Astrocyte (in vitro differentiated cells and primary cell): ENCODE measurements at regions not wholly inside any gene's neighbourhood (a gene's known extent, or its start where the extent isn't known, plus 50 kb on each side); places are given as distances from the start of the nearest gene placed in this dataset.
"Not testable (repeated sequence)": the region's sequence is repeated elsewhere in the genome, so short reads cannot be mapped to it uniquely, and the experiment has no call there.

Experiments used
- DNase-seq: peaks from one replicate; pipeline ENCODE4 v3.0.0-alpha.2; 2010; ENCODE audit warnings: low read depth
- FAIRE-seq: peaks from 2 replicates; lab custom pipeline; 2011; peaks lifted over from hg19 to GRCh38; lab: Jason Lieb, UNC
- H2AFZ ChIP-seq: 2 replicates; pipeline ENCODE4 v1.6.0; 2012; ENCODE audit warnings: low read depth, low read length, inconsistent platforms
- H3K27ac ChIP-seq: 2 replicates; pipeline ENCODE4 v1.5.1; 2011; ENCODE audit warnings: low read depth, low read length, inconsistent platforms
- H3K27me3 ChIP-seq: 2 replicates; pipeline ENCODE4 v1.6.0; 2011; ENCODE audit warnings: low read length, inconsistent platforms; ENCODE audit not compliant: insufficient read depth
- H3K36me3 ChIP-seq: 2 replicates; pipeline ENCODE4 v1.5.1; 2011; ENCODE audit warnings: low read length, inconsistent platforms; ENCODE audit not compliant: insufficient read depth
- H3K4me1 ChIP-seq: 2 replicates; pipeline ENCODE4 v1.5.1; 2011; ENCODE audit warnings: low read length, inconsistent platforms; ENCODE audit not compliant: insufficient read depth
- H3K4me2 ChIP-seq: 2 replicates; pipeline ENCODE4 v1.6.0; 2012; ENCODE audit warnings: low read length, inconsistent platforms
- H3K4me3 ChIP-seq: 2 replicates; pipeline ENCODE4 v1.5.1; 2011; ENCODE audit warnings: low read depth, mild to moderate bottlenecking, low read length, inconsistent platforms; ENCODE audit not compliant: insufficient read depth
- H3K79me2 ChIP-seq: 2 replicates; pipeline ENCODE4 v1.6.0; 2012; ENCODE audit warnings: mild to moderate bottlenecking, low read length, inconsistent platforms; ENCODE audit not compliant: insufficient read depth
- H3K9ac ChIP-seq: 2 replicates; pipeline ENCODE4 v1.6.0; 2012; ENCODE audit warnings: mild to moderate bottlenecking, low read length, inconsistent platforms
- H3K9me3 ChIP-seq: 2 replicates; pipeline ENCODE4 v1.5.1; 2012; ENCODE audit warnings: low read depth, mild to moderate bottlenecking, low read length, inconsistent platforms; ENCODE audit not compliant: insufficient read depth
- H4K20me1 ChIP-seq: 2 replicates; pipeline ENCODE4 v1.6.0; 2012; ENCODE audit warnings: low read length, inconsistent platforms; ENCODE audit not compliant: insufficient read depth
- H3K27ac Mint-ChIP-seq: one replicate; pipeline ENCODE4 v1.8.0; 2021; ENCODE audit warnings: mild to moderate bottlenecking, mixed read lengths; ENCODE audit not compliant: unreplicated experiment
- H3K27me3 Mint-ChIP-seq: one replicate; pipeline ENCODE4 v1.8.0; 2021; ENCODE audit warnings: low read depth, mixed read lengths; ENCODE audit not compliant: unreplicated experiment
- H3K36me3 Mint-ChIP-seq: one replicate; pipeline ENCODE4 v1.8.0; 2021; ENCODE audit warnings: low read depth, mixed read lengths; ENCODE audit not compliant: unreplicated experiment
- H3K4me1 Mint-ChIP-seq: one replicate; pipeline ENCODE4 v1.8.0; 2021; ENCODE audit warnings: low read depth, mixed read lengths; ENCODE audit not compliant: unreplicated experiment
- H3K4me3 Mint-ChIP-seq: one replicate; pipeline ENCODE4 v1.8.0; 2021; ENCODE audit warnings: mild to moderate bottlenecking, moderate library complexity, mixed read lengths; ENCODE audit not compliant: unreplicated experiment
- H3K9me3 Mint-ChIP-seq: one replicate; pipeline ENCODE4 v1.8.0; 2021; ENCODE audit warnings: mild to moderate bottlenecking, mixed read lengths; ENCODE audit not compliant: unreplicated experiment
- CTCF ChIP-seq: IDR thresholded peaks from 2 replicates; pipeline ENCODE4 v1.5.1; 2011; ENCODE audit warnings: low read depth, mild to moderate bottlenecking, inconsistent platforms, low read length, moderate library complexity; ENCODE audit not compliant: insufficient read depth
- EZH2 ChIP-seq: IDR thresholded peaks from 2 replicates; pipeline ENCODE4 v1.6.1; 2012; ENCODE audit warnings: mild to moderate bottlenecking, low read length, inconsistent platforms; ENCODE audit not compliant: insufficient read depth

- H3K4me1 Mint-ChIP-seq, DNase-seq, H3K4me1 ChIP-seq, H3K27ac ChIP-seq, H3K36me3 ChIP-seq, H3K36me3 Mint-ChIP-seq, H3K4me3 Mint-ChIP-seq, H3K27me3 ChIP-seq, H3K27ac Mint-ChIP-seq, H2AFZ ChIP-seq, H3K4me3 ChIP-seq, FAIRE-seq, H4K20me1 ChIP-seq, H3K9ac ChIP-seq, H3K4me2 ChIP-seq, H3K79me2 ChIP-seq: not testable (repeated sequence)
- peaks cover 41% of the 10 kb centered on the region for H3K9me3 ChIP-seq
- Mint-ChIP-seq H3K27me3 (peaks cover 20% of the 10 kb centered on the region), H3K9me3 (peaks cover 38% of the 10 kb centered on the region)
Measured at GRCh38 chr9:40930426-40930825, 198.1 kb downstream of the FOXD4L6 start.

GRCh38 chr9:40929488-40929845 is 199.0 kb downstream of the FOXD4L6 start:
- not testable (repeated sequence) for H3K4me1 ChIP-seq, H3K36me3 ChIP-seq, H3K36me3 Mint-ChIP-seq, H2AFZ ChIP-seq, H3K27me3 ChIP-seq, H3K27ac Mint-ChIP-seq, H3K4me2 ChIP-seq, H3K4me1 Mint-ChIP-seq, H3K27ac ChIP-seq, H4K20me1 ChIP-seq, DNase-seq, H3K4me3 ChIP-seq, H3K9ac ChIP-seq, H3K4me3 Mint-ChIP-seq, H3K79me2 ChIP-seq, FAIRE-seq
- peaks cover 47% of the 10 kb centered on the region for H3K9me3 Mint-ChIP-seq
- peaks cover 39% of the 10 kb centered on the region for H3K9me3 ChIP-seq
- H3K27me3 Mint-ChIP-seq = peaks cover 26% of the 10 kb centered on the region

- Histone ChIP-seq H2AFZ (no peak overlapping the region), H3K36me3 (no peaks in the 10 kb centered on the region), H3K4me3 (no peak overlapping the region), H3K79me2 (no peaks in the 10 kb centered on the region), H3K27me3 (no peaks in the 10 kb centered on the region), H3K27ac (no peak overlapping the region), H3K9ac (no peak overlapping the region), H4K20me1 (no peaks in the 10 kb centered on the region), H3K9me3 (peaks cover 41% of the 10 kb centered on the region), H3K4me1 (no peaks in the 10 kb centered on the region), H3K4me2 (no peak overlapping the region)
- FAIRE-seq (no peak), DNase-seq (no peak)
- peaks cover 50% of the 10 kb centered on the region for H3K9me3 Mint-ChIP-seq
- no peaks in the 10 kb centered on the region for H3K4me1 Mint-ChIP-seq
- no peak for TF ChIP-seq EZH2
- no peak for TF ChIP-seq CTCF
- H3K27me3 Mint-ChIP-seq = peaks cover 30% of the 10 kb centered on the region
- H3K4me3 Mint-ChIP-seq = no peak overlapping the region
- no peak overlapping the region for H3K27ac Mint-ChIP-seq
- no peaks in the 10 kb centered on the region for H3K36me3 Mint-ChIP-seq
Measured at GRCh38 chr9:40928803-40929487, 199.5 kb downstream of the FOXD4L6 start.
